ENCODE measurements at regions not wholly inside any gene's neighbourhood (a gene's known extent, or its start where the extent isn't known, plus 50 kb on each side); places are given as distances from the start of the nearest gene placed in this dataset.
"Not testable (repeated sequence)": the region's sequence is repeated elsewhere in the genome, so short reads cannot be mapped to it uniquely, and the experiment has no call there.

DNA sequence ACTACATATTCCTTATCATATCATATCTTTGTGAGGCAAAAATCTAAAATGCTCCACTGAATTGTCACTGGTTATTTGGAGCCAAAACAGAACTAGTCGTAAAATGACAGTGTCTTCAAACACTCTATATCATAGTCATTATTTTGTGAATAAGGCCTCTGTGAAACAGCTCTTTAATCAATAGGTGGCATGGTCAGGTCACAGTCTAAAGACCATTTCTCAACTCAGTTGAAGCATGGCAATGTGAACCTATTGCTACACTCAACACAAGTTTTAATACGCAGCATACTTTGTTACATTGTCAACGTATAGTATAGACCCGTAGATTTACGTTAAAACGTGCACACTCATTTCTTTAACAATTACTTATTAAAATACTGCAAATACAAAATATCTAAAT lies 131.3 kb upstream of the PCDH20 start:
- no peak for DNase-seq

DNA sequence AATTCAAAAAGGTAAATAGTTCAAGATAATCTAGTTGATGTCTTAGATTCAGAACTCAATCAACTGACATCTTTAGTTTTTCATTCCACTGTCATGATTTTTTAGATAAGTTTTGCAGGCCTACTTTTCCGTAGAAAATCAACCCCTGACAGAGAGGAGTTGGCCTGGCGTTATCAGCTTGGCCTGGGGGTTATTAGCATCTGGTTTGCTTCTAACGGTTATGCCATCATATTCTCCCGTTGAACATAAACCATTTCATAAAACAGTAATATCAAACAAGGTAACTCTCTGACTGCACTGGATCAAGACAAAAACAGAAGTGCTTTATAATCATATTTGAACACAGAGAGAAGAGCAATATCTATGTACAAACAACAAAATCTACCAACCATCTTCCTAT lies 130.8 kb upstream of the PCDH20 start:
- no peak for DNase-seq

DNA sequence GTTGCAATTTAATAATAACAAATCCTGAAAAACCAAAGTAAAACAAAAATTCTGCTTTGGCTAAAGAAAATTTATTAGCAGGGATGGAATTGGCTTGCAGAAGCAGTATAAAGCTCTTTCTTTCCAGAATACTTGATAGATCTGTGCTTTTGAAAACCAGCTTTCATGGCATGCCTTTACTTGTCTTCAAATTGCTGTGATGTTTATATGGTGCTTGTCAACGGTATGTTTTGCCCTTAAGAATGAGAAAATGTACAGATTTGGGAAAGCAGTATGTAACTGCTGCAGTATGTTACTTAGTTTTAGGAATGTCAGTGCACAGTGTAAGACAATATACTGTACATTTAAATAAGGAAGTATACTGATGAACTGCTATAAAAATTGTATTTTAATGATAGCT lies 120.8 kb upstream of the PCDH20 start:
- DNase-seq: no peak

DNA sequence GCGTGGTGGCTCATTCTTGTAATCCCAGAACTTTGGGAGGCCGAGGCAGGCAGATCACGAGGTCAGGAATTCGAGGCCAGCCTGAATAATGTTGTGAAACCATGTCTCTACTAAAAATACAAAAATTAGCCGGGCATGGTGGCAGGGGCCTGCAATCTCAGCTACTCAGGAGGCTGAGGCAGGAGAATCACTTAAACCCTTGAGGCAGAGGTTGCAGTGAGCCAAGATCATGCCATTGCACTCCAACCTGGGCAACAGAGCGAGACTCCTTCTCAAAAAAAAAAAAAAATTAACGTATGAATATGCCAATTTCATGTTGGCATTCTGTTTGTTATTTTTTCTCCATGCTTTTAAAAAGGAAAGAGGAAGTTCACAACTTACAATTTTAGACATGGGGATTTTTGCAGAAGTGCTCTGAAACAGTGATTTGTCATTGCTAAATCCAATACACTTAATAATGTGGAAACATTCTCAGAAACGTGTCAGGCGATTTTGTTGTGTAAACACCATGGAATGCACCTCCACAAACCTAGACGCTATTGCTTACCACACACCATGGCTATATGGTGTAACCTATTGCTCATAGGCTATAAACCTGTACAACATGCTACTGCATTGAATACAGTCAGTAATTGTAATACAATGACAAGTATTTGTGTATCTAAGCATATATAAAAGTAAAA lies 115.9 kb upstream of the PCDH20 start:
- DNase-seq: no peak

DNA sequence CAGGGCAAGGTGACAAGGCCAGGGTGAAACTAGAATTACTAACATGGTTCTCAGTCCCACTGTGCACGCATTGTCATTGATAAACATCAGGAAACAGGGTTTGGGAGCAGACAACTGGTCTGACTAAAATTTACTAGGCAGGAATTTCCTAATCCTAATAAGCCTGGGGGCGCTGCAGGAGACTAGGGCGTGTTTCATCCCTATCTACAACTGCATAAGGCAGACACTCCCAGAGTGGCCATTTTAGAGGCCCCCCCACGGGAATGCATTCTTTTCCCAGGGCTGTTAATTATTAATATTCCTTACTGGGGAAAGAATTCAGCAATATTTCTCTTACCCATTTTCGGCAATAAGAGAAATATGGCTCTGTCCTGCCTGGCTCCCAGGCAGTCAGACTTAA lies 103.6 kb upstream of the PCDH20 start:
- DNase-seq: not testable (repeated sequence)

DNA sequence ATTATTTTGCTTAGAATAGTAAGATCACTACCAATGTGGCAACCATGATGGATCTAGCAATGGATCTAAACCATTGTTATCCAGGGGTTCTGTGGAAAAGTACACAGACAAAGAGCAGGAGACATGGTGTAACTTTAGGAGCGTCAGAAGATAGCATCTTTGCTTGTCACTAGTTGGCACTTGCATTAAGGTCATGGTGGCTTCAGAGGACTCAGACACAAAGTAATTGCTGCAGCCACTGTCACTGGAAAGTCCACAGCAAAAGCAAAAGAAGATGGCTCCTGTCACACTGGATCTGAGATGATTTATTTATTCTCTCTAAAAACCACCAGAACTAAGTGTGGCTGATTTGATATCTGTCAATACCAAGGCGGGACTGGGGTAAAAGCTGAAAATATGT lies 93.3 kb upstream of the PCDH20 start:
- DNase-seq: no peak

DNA sequence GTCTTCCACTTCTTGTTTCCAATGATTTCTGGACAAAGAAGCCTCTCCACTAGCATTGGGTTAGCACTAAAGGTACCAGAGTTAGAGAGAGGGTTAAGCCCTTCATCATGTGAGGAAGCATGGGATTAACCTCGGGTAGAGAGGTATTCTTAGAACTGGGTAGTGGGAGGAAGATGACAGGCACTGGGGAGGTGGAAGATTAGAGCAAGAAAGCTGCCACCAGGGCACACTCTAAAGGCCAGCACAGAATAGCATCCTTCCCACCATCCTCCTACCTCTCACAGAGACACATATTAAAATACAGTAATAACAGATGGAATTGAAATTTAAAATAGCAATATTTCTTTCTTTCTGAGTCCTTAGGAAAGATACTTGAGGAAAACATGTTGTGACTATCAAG lies 84.5 kb upstream of the PCDH20 start:
- no peak for DNase-seq

DNA sequence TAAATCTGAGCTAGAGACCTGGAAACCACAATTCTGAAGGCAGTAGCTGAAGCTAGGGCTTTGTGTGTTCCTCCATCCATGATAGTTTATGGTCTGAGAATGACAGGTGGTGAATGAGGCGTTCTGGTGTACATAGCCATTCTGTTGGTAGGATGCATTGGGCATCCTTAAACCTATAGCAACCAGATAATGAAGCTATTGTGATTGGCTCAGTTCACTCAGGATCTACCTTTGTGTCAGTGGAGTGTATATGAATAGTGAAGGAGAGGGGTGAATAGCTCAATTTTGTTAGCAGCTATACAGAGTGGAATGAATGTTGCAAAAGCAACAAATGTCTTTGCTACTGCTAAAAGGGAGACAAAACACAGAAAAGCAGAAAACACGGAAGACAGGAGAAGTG lies 80.0 kb upstream of the PCDH20 start:
- DNase-seq: no peak

DNA sequence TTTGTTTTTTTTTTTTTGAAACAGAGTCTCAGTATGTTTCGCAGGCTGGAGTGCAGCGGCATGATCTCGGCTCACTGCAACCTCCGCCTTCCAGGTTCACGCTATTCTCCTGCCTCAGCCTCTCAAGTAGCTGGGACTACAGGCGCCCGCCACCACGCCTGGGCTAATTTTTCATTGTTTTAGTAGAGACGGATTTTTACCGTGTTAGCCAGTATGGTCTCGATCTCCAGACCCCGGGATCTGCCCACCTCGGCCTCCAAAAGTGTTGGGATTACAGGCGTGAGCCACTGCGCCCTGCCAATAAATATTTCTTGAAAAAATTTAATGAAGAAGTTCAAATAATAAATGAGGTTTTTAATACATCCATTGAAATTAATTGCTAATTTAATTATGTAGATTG lies 77.9 kb upstream of the PCDH20 start:
- DNase-seq: not testable (repeated sequence)

DNA sequence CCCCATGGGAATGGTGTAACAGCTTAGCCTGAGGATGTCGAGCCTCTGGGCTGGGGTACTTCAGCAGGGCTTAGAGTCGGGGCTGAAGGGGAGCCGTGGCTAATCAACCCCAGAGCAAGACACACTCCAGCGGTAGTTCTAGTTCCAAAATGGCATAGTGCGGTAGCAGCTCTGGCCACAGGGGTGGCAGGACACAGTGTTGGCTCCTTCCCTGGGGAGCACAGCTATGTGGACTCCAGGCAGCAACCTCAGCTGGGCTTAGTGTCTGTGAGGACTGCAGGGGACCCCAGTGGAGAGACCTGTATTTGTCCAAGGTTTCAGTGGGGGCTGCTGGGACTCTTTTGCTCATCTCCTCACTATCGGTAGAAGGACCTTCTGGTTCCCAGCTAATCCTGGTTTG lies 70.8 kb upstream of the PCDH20 start:
- no peak for DNase-seq

DNA sequence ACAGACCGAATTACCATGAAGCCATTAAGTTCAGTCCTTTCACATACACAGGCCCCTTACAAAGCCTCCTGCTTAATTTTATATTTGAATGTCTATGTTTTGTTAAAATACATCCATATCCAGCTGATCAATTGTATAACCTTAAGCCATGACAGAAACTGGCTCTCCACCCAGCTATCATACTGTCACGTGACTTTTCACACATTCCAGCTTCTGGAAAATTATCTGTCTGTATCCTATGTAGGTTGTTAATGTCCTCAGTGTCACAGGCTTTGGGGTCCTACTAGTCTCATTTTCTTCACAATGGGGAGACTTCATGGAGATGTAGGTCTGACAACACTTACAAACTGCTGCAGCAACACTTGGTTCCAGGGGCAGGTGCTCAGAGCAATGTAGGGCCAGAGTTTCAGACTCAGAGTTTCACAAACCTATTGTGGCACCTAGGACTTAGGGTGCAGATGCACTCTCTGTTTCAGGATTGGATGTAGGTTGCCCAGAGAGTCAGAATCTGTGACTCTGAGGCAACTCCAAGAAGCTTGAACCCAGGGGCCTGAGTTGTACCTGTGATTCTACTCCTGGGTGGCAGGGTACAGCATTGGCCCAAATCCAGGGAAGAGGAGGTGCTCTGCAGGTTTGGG lies 69.6 kb upstream of the PCDH20 start:
- no peak for DNase-seq

DNA sequence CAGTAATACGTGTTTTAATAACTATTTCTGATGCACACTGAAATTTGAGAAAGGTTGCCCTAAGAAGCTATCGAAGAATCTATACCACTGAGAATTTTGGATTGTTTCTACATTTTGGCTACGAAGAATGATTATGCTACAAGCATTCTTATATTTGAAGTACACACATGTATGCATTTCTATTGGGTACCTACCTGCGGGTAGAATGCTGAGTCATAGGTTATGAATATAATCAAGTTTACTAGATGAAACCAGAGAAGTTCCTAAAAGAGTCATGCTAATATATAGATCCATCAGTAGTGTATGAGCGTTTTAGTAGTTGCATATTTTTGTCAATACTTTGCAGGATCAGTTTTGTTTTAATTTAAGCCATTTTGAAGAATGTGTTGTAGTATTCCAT lies 62.0 kb upstream of the PCDH20 start:
- no peak for DNase-seq

DNA sequence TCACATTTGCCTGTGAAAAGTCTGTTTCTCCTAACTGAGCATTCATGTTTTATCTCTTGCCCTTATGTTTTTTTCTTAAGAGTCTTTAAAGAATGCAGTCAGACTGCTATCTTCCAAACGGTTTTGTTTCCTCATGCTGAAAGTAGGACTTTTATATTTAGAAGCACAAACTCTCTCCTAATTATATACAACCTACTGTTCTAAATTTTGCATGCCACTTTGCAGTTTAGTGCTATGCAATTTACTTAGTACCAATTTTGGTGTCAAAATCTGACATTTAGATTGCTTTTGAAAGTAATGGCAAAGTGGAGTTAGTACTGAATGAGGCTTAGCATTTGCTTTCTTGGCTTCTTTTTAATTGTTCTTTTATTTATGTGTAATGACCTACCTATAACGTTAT lies 55.1 kb upstream of the PCDH20 start:
- no peak for DNase-seq

DNA sequence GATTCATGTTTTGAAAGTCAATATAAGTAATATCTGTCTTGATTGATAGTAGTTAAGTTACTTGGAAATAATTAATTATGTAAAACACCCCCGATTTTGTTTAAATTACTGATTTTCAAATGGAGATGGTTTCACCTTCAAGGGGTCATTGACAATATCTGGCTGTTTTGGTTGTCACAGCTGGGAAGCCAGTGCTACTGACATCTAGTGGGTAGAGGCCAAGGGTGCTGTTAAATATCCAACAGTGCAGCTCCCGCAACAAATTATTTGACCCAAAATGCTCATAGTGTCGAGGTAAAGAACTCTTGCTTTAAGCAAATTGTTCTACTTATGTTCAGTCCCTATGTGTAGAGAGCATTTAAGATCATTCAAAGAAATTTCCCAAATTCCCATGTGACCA lies 50.6 kb upstream of the PCDH20 start:
- DNase-seq: no peak

All from NCI-H1930 (cell line).